CD14-positive monocyte (primary cell): ENCODE measurements at regions not wholly inside any gene's neighbourhood (a gene's known extent, or its start where the extent isn't known, plus 50 kb on each side); places are given as distances from the start of the nearest gene placed in this dataset.

Experiments used
- DNase-seq, 3 donors: peaks; one replicate each; pipeline ENCODE4 v3.0.0-alpha.2; 2011 to 2022
- H2AFZ ChIP-seq: 2 replicates; pipeline ENCODE4 v1.6.0; 2012; ENCODE audit warnings: mild to moderate bottlenecking, low read depth, low read length, inconsistent platforms; ENCODE audit not compliant: insufficient read depth, poor library complexity, severe bottlenecking
- H3K27ac ChIP-seq, 2 donors: 1 replicate in 1 of 2; 2 replicates in 1 of 2; pipeline ENCODE4 v1.5.1; 2012 to 2013; ENCODE audit warnings: low read length in 2 of 2, control low read depth in 1 of 2, inconsistent platforms in 1 of 2, low read depth in 1 of 2, mild to moderate bottlenecking in 1 of 2
- H3K27me3 ChIP-seq, 2 donors: one replicate each; pipeline versions ENCODE4 v1.6.0 to v1.6.1; 2011 to 2013; ENCODE audit warnings: low read length in 2 of 2; ENCODE audit not compliant: control insufficient read depth in 2 of 2, insufficient read depth in 2 of 2
- H3K36me3 ChIP-seq, 2 donors: replicated peaks in 1 of 2; 1 replicate in 1 of 2; 2 replicates in 1 of 2; pipeline versions ENCODE4 v1.5.1 to v1.6.1; 2012 to 2013; ENCODE audit warnings: low read length in 2 of 2, control low read depth in 1 of 2, inconsistent platforms in 1 of 2, mild to moderate bottlenecking in 1 of 2; ENCODE audit not compliant: insufficient read depth in 2 of 2, control insufficient read depth in 1 of 2
- H3K4me1 ChIP-seq, 2 donors: 1 replicate in 1 of 2; 2 replicates in 1 of 2; pipeline versions ENCODE4 v1.5.1 to v1.6.1; 2012 to 2013; ENCODE audit warnings: low read length in 2 of 2, control low read depth in 1 of 2, inconsistent platforms in 1 of 2, mild to moderate bottlenecking in 1 of 2, moderate library complexity in 1 of 2; ENCODE audit not compliant: insufficient read depth in 2 of 2, control insufficient read depth in 1 of 2
- H3K4me2 ChIP-seq: replicated peaks from 2 replicates; pipeline ENCODE3; 2012; ENCODE audit warnings: low read length, moderate library complexity, mild to moderate bottlenecking; ENCODE audit not compliant: poor library complexity, severe bottlenecking; ENCODE audit errors: extremely low read depth
- H3K4me3 ChIP-seq, 3 experiments: fragments of 200-600 bp in 1 of 3; sonication (generic) in 1 of 3; replicated peaks in 1 of 3; 1 replicate in 2 of 3; 2 replicates in 1 of 3; pipeline ENCODE4 v1.5.1; 2011 to 2013; ENCODE audit warnings: low read length in 3 of 3, mild to moderate bottlenecking in 3 of 3, control low read depth in 2 of 3, low read depth in 2 of 3, inconsistent platforms in 1 of 3, moderate library complexity in 1 of 3
- H3K79me2 ChIP-seq: 2 replicates; pipeline ENCODE4 v1.6.0; 2012; ENCODE audit warnings: mild to moderate bottlenecking, control low read depth, inconsistent platforms, low read length, moderate library complexity; ENCODE audit not compliant: insufficient read depth
- H3K9ac ChIP-seq: 2 replicates; pipeline ENCODE4 v1.6.0; 2017; ENCODE audit warnings: low read length, mild to moderate bottlenecking; ENCODE audit not compliant: insufficient read depth, poor library complexity, severe bottlenecking
- H3K9me3 ChIP-seq, 2 donors: replicated peaks in 1 of 2; 1 replicate in 1 of 2; 2 replicates in 1 of 2; pipeline versions ENCODE4 v1.5.1 to v1.6.1; 2012 to 2013; ENCODE audit warnings: low read length in 2 of 2, control low read depth in 1 of 2; ENCODE audit not compliant: control insufficient read depth in 1 of 2, insufficient read depth in 1 of 2
- H4K20me1 ChIP-seq: 2 replicates; pipeline ENCODE4 v1.6.0; 2012; ENCODE audit warnings: mild to moderate bottlenecking, low read length, control low read depth, moderate library complexity; ENCODE audit not compliant: insufficient read depth
- H3K27ac Mint-ChIP-seq, 7 donors: one replicate each; pipeline ENCODE4 v1.8.0; 2020; ENCODE audit warnings: mild to moderate bottlenecking in 7 of 7, mixed read lengths in 7 of 7, moderate library complexity in 6 of 7, inconsistent platforms in 2 of 7
- H3K27me3 Mint-ChIP-seq, 3 donors: one replicate each; pipeline ENCODE4 v1.8.0; 2021 to 2022; ENCODE audit warnings: low read depth in 3 of 3, mild to moderate bottlenecking in 3 of 3, mixed read lengths in 3 of 3, moderate library complexity in 3 of 3, inconsistent platforms in 1 of 3
- H3K36me3 Mint-ChIP-seq, 2 donors: one replicate each; pipeline ENCODE4 v1.8.0; 2020; ENCODE audit warnings: mixed read lengths in 2 of 2, inconsistent platforms in 1 of 2, mild to moderate bottlenecking in 1 of 2
- H3K4me1 Mint-ChIP-seq: one replicate; pipeline ENCODE4 v1.8.0; 2020; ENCODE audit warnings: mild to moderate bottlenecking, mixed read lengths
- H3K4me3 Mint-ChIP-seq, 2 donors: one replicate each; pipeline ENCODE4 v1.8.0; 2020; ENCODE audit warnings: mild to moderate bottlenecking in 2 of 2, mixed read lengths in 2 of 2, moderate library complexity in 1 of 2
- H3K9me3 Mint-ChIP-seq, 7 donors: one replicate each; pipeline ENCODE4 v1.8.0; 2020 to 2022; ENCODE audit warnings: mixed read lengths in 7 of 7, mild to moderate bottlenecking in 6 of 7, moderate library complexity in 6 of 7, inconsistent platforms in 2 of 7
- CTCF ChIP-seq: fragments of 200-600 bp; IDR thresholded peaks from one replicate; pipeline ENCODE4 v1.8.0; 2022; ENCODE audit warnings: antibody characterized with exemption, mild to moderate bottlenecking
- WGBS: methylation state at CpG from one replicate; pipeline ENCODE4 v1.1.5; 2013; ENCODE audit warnings: missing lambda C conversion rate; ENCODE audit not compliant: insufficient coverage; 5-methylcytosine and 5-hydroxymethylcytosine counted together
- intact Hi-C, 2 donors: fragments of 100-400 bp; cut with micrococcal nuclease; formaldehyde crosslinking; loops; one replicate each; pipeline versions ENCODE4 v1.15.0 to v1.15.1; 2023

GRCh38 chr9:115382865-115383264, 264.9 kb upstream of the TNC start:
- no peaks in the 10 kb centered on the region for H3K36me3 ChIP-seq

GRCh38 chr9:115385383-115386122, 267.6 kb upstream of the TNC start:
- no peaks in the 10 kb centered on the region for H3K36me3 ChIP-seq

More at GRCh38 chr9:115382865-115383264, 264.9 kb upstream of the TNC start:
- no peaks in the 10 kb centered on the region for H3K4me1 Mint-ChIP-seq
- no CpG with 5 or more reads among the region's 2 CpGs for WGBS
- Histone ChIP-seq H2AFZ (no peak overlapping the region), H3K4me2 (no peak overlapping the region), H3K4me3 (no peak overlapping the region), H3K9me3 (peaks cover 21 to 42% of the 10 kb centered on the region in 2 donors), H3K9ac (no peak overlapping the region), H3K27me3 (no peaks in the 10 kb centered on the region), H3K27ac (no peak overlapping the region), H3K4me1 (no peaks in the 10 kb centered on the region), H4K20me1 (no peaks in the 10 kb centered on the region), H3K79me2 (no peaks in the 10 kb centered on the region)
- H3K27me3 Mint-ChIP-seq: no peaks in the 10 kb centered on the region
- no peak overlapping the region for H3K27ac Mint-ChIP-seq
- H3K9me3 Mint-ChIP-seq: peaks cover 9 to 27% (median 20%) of the 10 kb centered on the region in 7 donors
- no peak for DNase-seq
- no peak for TF ChIP-seq CTCF
- H3K4me3 Mint-ChIP-seq: no peak overlapping the region
- no peaks in the 10 kb centered on the region for H3K36me3 Mint-ChIP-seq
- intact Hi-C loops: no loop called here

More at GRCh38 chr9:115385383-115386122, 267.6 kb upstream of the TNC start:
- Histone ChIP-seq H3K9ac (no peak overlapping the region), H3K4me2 (no peak overlapping the region), H3K27ac (no peak overlapping the region), H3K9me3 (peaks cover 21 to 29% of the 10 kb centered on the region in 2 donors), H3K27me3 (no peaks in the 10 kb centered on the region), H3K4me3 (no peak overlapping the region), H4K20me1 (no peaks in the 10 kb centered on the region), H3K4me1 (no peaks in the 10 kb centered on the region), H3K79me2 (no peaks in the 10 kb centered on the region), H2AFZ (no peak overlapping the region)
- no peak for TF ChIP-seq CTCF
- H3K36me3 Mint-ChIP-seq: no peaks in the 10 kb centered on the region
- no peak overlapping the region for H3K4me3 Mint-ChIP-seq
- H3K27ac Mint-ChIP-seq: no peak overlapping the region
- H3K4me1 Mint-ChIP-seq: no peaks in the 10 kb centered on the region
- 91% methylated on average over 8 of the region's 18 CpGs for WGBS
- peaks cover 9 to 23% (median 18%) of the 10 kb centered on the region in 7 donors for H3K9me3 Mint-ChIP-seq
- no peak for DNase-seq
- intact Hi-C loops: no loop called here
- H3K27me3 Mint-ChIP-seq: no peaks in the 10 kb centered on the region
